ENCODE measurements at regions not wholly inside any gene's neighbourhood (a gene's known extent, or its start where the extent isn't known, plus 50 kb on each side); places are given as distances from the start of the nearest gene placed in this dataset.

- no peak overlapping the region for H3K4me3 ChIP-seq
- no peak overlapping the region for H3K27ac ChIP-seq
These were observed 54.9 kb upstream of the PDE10A start for GRCh38 chr6:165717732-165718465.

GRCh38 chr6:165716886-165717285 is 53.8 kb upstream of the PDE10A start:
- Histone ChIP-seq H3K4me3 (no peak overlapping the region), H3K27ac (no peak overlapping the region)

DNA sequence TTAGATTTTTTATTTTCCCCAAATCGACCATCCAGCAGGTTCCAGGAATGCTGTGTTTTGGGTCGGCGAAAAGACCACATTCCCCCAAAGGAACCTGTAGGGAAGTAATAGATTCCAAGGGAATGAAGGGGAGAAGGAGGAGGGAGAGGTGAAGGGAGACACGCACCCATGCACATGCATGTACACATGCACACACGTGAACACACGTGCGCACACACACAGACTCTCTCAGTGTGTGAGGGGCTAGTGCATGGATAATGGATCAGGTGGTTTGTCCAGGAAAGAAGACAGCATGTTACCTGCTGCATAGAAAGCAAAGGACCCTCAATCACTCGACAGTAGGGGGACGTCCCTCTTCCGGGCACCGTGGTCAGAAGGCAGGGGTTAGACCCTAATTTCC is 52.4 kb upstream of the PDE10A start:
- H3K27ac ChIP-seq: no peak overlapping the region
- H3K4me3 ChIP-seq: no peak overlapping the region

- H3K27ac ChIP-seq: no peak overlapping the region
- no peak overlapping the region for H3K4me3 ChIP-seq
These were observed 51.9 kb upstream of the PDE10A start for GRCh38 chr6:165714907-165715306.

- Histone ChIP-seq H3K27ac (no peak overlapping the region), H3K4me3 (no peak overlapping the region)
These were observed 50.9 kb upstream of the PDE10A start for GRCh38 chr6:165713845-165714466.
